Suprapubic skin (tissue), 4 donors: ENCODE measurements at regions not wholly inside any gene's neighbourhood (a gene's known extent, or its start where the extent isn't known, plus 50 kb on each side); places are given as distances from the start of the nearest gene placed in this dataset.

Experiments used
- EP300 ChIP-seq: sonication (generic); formaldehyde crosslinking; IDR thresholded peaks from one replicate; pipeline ENCODE4 v1.6.1; 2017; ENCODE audit warnings: antibody characterized with exemption
- POLR2A ChIP-seq, 2 donors: fragments of 450-650 bp; IDR thresholded peaks; one replicate each; pipeline ENCODE4 v1.6.1; 2017; ENCODE audit warnings: antibody characterized with exemption in 2 of 2, mild to moderate bottlenecking in 2 of 2, moderate library complexity in 2 of 2
- POLR2AphosphoS5 ChIP-seq, 3 donors: sonication (generic); formaldehyde crosslinking; IDR thresholded peaks; one replicate each; pipeline ENCODE4 v1.6.1; 2017; ENCODE audit warnings: antibody characterized with exemption in 3 of 3
- TF ChIP-seq, protein P1 (sequence below), 2 donors: fragments of 200-600 bp in 1 of 2; fragments of 450-650 bp in 1 of 2; sonication (generic) in 1 of 2; IDR thresholded peaks; one replicate each; pipeline ENCODE4 v1.5.1; 2016 to 2019; ENCODE audit warnings: antibody characterized with exemption in 2 of 2, mild to moderate bottlenecking in 1 of 2, moderate library complexity in 1 of 2

DNA sequence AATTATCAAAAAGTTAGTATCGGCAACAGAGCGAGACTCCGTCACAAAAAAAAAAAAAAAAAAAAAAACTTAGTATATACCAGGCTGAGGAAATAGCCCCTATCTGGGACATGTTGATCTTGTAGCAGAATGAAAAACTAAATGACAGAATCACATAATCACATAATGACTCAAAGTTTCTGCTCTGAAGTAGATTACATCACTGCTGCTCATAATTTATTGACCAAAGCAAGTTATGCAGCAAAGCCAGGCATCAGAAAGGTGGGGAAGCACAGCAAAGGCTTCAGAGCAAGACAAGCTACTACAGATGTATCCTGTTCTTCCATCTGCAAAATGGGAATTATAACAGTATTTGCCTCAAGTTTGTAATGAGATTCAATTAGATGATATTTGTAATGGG, 68.1 kb downstream of the BOD1L2 start:
- TF ChIP-seq, protein P1, sequence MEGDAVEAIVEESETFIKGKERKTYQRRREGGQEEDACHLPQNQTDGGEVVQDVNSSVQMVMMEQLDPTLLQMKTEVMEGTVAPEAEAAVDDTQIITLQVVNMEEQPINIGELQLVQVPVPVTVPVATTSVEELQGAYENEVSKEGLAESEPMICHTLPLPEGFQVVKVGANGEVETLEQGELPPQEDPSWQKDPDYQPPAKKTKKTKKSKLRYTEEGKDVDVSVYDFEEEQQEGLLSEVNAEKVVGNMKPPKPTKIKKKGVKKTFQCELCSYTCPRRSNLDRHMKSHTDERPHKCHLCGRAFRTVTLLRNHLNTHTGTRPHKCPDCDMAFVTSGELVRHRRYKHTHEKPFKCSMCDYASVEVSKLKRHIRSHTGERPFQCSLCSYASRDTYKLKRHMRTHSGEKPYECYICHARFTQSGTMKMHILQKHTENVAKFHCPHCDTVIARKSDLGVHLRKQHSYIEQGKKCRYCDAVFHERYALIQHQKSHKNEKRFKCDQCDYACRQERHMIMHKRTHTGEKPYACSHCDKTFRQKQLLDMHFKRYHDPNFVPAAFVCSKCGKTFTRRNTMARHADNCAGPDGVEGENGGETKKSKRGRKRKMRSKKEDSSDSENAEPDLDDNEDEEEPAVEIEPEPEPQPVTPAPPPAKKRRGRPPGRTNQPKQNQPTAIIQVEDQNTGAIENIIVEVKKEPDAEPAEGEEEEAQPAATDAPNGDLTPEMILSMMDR (IDR thresholded peaks at IDR 0.05), result no peak
- no peak for TF ChIP-seq POLR2A (IDR thresholded peaks at IDR 0.05)
- no peak for TF ChIP-seq POLR2AphosphoS5 (IDR thresholded peaks at IDR 0.05)
- no peak for TF ChIP-seq EP300
